GM12878 (cell line): ENCODE measurements at regions not wholly inside any gene's neighbourhood (a gene's known extent, or its start where the extent isn't known, plus 50 kb on each side); places are given as distances from the start of the nearest gene placed in this dataset.

Experiments used
- TF ChIP-seq, protein P1 (sequence below), 3 experiments: IDR thresholded peaks in 2 of 3; conservative IDR thresholded peaks in 1 of 3; 2 replicates each; pipeline ENCODE4 v1.5.1; 2011; ENCODE audit warnings: low read depth in 3 of 3, low read length in 3 of 3, mild to moderate bottlenecking in 3 of 3, control low read depth in 2 of 3, moderate library complexity in 2 of 3, inconsistent platforms in 1 of 3, mixed read lengths in 1 of 3; ENCODE audit not compliant: control insufficient read depth in 2 of 3, insufficient read depth in 1 of 3; ENCODE audit errors: extremely low read depth in 1 of 3
- TF ChIP-seq, protein P2 (sequence below): fragments of 450-650 bp; formaldehyde crosslinking; IDR thresholded peaks from 2 replicates; pipeline ENCODE4 v1.4.0; 2022; ENCODE audit warnings: mild to moderate bottlenecking, moderate library complexity

DNA sequence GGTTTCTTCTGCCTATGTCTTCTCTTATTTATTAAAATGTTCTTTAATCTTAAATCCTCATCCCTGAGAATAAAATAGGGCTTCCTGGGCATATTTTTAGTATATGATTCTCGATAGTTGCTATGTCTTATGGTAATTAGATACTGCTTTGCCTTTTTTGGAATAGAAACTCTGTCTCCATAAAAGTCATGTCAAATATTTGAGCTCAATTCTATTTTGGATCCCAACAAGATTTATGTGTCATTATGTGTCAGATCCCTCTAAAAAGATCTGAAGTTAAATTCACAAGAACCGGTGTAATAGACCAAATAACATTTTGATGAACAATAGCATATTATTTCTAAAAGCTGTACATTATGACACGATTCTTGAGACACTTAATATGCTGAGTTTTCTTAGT is 312.5 kb upstream of the PDE3A start:
- TF ChIP-seq, protein P1, sequence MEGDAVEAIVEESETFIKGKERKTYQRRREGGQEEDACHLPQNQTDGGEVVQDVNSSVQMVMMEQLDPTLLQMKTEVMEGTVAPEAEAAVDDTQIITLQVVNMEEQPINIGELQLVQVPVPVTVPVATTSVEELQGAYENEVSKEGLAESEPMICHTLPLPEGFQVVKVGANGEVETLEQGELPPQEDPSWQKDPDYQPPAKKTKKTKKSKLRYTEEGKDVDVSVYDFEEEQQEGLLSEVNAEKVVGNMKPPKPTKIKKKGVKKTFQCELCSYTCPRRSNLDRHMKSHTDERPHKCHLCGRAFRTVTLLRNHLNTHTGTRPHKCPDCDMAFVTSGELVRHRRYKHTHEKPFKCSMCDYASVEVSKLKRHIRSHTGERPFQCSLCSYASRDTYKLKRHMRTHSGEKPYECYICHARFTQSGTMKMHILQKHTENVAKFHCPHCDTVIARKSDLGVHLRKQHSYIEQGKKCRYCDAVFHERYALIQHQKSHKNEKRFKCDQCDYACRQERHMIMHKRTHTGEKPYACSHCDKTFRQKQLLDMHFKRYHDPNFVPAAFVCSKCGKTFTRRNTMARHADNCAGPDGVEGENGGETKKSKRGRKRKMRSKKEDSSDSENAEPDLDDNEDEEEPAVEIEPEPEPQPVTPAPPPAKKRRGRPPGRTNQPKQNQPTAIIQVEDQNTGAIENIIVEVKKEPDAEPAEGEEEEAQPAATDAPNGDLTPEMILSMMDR (IDR thresholded peaks at IDR 0.05 in 2 of 3, conservative IDR thresholded peaks at IDR 0.05 in 1 of 3; ENCODE audit: control insufficient read depth in 2 of 3, extremely low read depth in 1 of 3, insufficient read depth in 1 of 3, low read depth in 3 of 3, low read length in 3 of 3), result no peak
- TF ChIP-seq, protein P2, sequence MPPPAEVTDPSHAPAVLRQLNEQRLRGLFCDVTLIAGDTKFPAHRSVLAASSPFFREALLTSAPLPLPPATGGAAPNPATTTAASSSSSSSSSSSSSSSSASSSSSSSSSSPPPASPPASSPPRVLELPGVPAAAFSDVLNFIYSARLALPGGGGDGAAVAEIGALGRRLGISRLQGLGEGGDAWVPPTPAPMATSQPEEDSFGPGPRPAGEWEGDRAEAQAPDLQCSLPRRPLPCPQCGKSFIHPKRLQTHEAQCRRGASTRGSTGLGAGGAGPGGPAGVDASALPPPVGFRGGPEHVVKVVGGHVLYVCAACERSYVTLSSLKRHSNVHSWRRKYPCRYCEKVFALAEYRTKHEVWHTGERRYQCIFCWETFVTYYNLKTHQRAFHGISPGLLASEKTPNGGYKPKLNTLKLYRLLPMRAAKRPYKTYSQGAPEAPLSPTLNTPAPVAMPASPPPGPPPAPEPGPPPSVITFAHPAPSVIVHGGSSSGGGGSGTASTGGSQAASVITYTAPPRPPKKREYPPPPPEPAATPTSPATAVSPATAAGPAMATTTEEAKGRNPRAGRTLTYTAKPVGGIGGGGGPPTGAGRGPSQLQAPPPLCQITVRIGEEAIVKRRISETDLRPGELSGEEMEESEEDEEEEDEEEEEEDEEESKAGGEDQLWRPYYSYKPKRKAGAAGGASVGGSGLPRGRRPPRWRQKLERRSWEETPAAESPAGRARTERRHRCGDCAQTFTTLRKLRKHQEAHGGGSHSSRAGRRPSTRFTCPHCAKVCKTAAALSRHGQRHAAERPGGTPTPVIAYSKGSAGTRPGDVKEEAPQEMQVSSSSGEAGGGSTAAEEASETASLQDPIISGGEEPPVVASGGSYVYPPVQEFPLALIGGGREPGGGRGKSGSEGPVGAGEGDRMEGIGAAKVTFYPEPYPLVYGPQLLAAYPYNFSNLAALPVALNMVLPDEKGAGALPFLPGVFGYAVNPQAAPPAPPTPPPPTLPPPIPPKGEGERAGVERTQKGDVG (CRISPR knock-in tag), result no peak
